Activated CD4-positive, alpha-beta T cell treated with anti-CD3 and anti-CD28 coated beads, Interleukin-2, amount 50 U/mL, for 1 hour (primary cell): ENCODE measurements at regions not wholly inside any gene's neighbourhood (a gene's known extent, or its start where the extent isn't known, plus 50 kb on each side); places are given as distances from the start of the nearest gene placed in this dataset.
A peak's percentile ranks its signal among the peaks of the same experiment; 100 is the strongest.

Experiments
- DNase-seq: peaks from one replicate; pipeline ENCODE4 v3.0.0-alpha.2; 2020

DNA sequence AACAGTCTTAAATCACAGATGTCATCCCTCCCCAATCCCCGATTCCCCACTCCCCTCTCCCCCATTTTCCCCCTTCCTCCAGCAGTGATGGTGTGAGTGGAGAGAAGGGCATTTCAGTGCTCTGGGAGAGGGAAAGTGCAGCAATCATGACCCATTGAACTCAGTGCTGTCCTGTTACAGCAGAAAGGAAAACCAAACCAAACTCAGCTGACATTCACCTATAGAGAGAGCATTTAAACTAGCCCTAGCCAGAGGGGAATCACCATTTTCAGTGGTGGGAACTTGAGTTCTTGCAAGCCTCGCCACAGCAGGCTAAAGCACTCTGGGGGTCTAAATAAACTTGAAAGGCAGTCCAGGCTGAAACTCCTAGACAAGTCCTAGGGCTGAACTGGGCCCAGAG lies 129.9 kb upstream of the COL21A1 start:
- no peak for DNase-seq

DNA sequence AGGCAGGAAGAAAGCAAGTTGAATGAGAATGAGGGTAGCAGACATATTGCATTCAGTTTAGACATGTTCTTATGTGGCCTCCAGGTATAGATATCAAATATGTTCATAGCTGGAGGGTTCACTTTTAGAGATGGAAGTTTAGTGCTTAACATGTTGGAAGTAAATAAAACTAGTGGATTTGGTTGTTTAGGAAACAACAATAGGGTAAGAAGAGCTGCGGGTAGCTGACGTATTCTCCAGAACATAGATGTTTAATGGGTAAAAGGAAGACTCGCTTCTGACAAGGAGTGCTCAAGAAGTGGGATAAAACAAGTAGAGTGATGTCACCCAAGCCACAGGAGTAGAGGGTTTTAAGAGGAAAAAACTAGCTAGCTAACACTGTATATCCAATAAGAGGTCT lies 128.4 kb upstream of the COL21A1 start:
- no peak for DNase-seq

DNA sequence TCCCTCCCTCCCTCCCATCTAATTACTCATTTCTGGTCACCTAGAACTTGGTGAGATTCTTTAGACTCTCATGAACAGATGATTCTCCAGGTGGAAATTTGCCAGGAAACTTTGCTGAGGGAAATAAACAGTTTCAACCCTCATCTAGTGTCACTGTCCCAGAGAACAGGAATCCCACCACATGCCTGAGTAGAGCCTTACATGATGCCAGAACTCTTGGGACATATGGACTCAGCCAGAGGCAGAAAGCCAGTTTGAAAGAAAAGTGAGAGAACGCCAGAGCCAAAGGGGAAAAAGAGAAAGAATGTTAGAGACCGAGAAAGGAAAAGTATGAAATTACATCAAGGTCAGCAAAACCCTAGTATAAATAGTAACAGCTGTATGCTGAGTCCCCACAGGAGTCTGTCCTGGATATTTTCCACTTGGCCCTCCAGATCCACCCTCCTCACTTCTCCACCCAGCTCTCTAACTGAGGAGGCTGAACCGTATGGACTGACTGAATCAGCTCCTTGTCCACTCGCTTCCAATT lies 127.5 kb upstream of the COL21A1 start:
- DNase-seq: no peak

DNA sequence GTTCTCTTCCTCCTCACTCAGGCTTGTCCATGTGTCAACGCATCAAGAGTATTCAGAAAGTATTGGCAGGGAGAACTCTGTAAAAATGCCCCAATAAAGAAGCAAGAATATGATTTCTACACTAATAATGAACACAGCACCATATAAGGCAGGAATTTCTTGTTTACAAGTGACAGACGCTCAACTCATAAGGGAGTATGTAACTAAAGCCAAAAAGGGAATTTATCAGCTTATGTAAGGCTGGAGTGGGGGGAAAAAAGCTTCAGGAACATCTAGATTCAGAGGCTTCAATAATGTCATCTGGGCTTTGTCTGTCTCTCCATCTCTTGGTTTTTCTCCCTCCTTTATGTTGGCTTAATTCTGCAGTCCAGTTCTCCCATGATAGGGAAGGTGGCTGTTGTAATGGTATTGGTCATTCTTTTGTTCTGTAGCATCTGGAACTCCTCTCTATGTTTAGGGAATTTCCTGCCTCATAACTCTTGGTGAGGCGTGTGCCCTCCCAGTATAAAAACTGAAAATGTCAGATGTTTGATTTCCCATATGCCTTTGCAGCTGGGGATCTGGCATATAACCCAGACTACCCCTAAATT lies 125.1 kb upstream of the COL21A1 start:
- no peak for DNase-seq

DNA sequence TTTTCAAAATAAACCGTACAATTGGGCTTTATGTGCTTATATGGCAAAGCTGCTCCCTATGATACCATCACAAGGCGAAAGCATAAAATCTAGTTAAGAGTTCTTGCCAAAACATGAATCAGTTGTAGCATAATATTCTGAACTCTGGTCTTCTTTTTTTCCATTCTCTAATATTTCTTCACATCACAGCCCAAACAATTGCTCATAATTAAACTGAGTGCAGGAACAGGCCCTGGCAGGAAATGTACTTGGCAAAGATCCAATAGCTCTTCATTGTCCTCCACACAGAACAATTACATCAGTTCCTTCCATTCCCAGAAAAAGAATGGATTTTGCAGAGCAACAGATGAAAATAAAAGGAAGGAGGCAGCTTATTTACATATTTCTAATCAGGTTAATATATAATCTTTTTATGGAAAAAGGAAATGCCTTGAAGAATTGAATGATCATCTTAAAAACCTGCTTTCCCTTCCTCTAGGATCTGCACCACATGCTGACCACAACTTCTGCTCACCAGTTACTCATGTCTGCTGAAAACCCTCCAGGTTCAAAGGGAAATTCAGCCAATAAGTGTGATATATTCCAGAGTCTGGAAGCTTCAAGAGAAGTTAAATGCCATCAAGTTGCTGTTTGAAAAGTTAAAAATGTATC lies 123.3 kb upstream of the COL21A1 start:
- DNase-seq: no peak

DNA sequence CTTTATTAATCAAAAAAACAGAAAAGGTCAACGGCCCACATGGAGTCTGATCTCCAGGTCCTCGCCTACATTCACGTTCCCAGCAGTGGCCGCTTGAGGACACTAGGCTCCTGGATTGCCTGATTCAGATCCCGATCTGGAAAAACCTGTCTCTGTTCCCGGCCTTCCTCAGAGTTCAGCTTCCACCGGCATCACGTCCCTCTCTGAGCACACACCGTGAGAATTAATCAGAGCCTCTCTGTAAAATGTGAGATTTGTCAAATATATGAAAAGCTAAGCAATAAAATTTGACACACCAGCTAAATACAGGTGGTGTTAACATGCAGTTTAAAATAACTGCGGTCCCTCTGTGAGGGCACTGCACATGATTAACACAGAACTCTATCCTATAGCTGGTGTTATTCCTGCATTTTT lies 122.8 kb upstream of the COL21A1 start:
- DNase-seq: no peak

DNA sequence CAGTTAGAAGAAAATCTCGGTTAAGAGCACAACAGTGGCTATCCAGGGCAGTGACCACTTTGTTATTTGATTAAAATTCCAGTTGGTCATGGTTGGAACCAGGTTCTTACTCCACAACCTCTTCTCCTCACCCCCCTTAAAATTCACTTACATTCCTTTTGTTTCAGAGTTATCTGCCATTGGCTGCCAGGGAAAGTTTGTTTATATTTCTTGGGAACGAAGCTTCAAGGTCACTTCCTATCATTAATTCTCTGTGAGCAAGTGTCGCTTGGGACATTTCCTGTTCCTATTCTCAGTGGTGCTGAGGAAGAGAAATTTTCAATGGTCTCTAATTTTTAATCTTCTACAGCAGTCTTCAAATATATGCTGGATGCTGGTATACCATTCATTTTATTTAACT lies 121.1 kb upstream of the COL21A1 start:
- DNase-seq: no peak

DNA sequence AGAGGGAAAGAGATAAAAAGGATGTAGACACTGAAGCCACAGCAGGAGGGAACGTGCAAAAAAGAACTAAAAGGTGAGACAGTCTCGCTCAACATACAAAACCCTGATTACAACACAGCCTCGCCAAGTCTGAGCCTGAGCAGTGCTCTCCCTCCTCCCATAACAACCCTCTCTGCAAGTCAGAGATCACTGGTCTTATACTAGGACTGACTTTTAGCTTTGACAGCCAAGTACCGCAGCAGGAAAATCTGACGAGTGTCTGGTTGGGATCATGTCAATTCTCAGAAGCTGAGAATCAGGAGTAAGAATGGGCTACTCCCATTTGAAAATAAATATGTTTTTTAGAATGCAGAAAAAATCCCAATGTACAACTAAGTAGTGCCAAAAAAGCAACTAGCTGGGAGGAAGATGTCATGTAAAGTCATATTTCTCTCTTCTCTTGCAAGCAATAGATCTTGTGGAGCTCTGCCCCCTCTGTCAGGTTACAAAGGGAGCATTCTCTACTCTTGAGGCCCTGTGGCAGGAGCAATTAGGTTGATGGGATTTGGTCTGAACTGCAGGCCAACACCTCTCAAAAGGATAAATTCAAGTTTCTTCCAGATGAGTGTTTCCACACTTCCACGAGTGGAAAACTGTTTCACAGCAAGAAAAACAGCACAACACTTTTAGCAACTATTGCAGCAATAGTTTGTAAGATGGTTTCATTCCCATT lies 118.9 kb upstream of the COL21A1 start:
- DNase-seq: no peak

DNA sequence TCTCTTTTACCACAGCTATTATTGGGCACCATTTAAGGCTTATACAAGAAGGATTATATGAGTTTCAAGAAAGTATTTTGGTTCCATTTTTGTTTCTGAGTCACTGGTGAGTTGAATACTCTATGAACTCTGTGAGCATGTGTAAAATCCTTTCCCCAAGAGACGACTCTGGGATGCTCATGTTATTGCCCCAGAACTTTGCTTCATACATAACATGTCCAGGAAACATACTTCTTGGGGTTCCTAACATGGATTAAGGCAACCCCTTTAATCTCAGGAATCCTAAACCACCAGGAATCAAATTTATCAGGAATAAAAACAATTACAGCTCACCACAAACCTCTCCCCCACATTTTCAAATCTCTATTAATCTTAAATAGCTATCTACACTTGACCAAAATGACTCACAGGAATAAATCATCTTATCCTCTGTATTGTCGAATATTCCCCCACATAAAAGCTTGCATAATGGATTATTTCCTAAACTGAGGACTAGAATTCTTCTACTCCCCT lies 117.5 kb upstream of the COL21A1 start:
- DNase-seq: no peak

DNA sequence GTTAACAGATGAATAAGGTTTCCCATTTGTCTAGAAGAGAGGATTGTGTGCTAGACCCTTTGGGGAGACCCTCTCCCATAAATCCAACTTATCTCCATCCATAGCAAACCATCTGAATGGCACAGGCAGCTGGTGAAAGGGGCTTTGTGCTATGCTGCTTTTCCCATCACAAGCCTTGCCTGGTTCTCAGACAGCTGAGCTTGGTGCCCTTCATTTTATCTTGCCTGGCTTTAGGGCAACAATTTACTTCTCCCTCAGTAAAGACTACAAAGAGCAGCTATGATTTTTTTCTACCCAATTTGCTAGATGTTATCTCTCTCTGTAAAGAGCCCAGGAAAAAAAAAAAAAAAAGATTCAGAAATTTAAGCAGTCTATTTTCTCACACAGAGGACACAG lies 117.0 kb upstream of the COL21A1 start:
- no peak for DNase-seq

DNA sequence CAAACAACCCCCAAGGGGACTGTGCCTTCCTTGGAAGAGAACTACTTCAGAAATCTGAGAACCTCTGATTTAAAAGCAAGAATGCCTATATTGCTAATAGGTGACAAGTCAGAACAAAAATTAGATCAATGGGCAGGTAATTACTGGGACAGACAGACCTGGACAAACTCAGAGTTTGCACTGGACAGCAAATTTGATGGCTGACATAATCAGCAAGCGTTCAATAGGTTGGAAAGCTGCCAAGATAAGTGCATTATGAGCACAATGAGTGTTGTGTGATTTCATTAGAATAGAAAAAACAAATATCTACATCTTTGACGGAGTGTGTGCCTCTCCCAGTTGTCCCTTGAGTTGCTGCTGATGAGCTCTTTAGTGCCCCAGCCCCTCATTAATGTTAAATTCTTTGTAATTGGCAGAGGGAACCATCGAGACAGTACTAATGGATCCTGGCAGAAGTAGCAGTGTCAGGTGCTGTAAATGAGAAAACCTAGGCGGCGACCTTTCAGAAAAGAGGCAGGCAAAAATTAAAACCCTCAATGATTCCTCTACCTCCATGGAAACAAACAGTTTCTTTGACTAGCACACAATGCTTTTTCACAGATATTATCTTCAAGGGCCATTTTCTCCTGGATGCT lies 116.5 kb upstream of the COL21A1 start:
- no peak for DNase-seq

DNA sequence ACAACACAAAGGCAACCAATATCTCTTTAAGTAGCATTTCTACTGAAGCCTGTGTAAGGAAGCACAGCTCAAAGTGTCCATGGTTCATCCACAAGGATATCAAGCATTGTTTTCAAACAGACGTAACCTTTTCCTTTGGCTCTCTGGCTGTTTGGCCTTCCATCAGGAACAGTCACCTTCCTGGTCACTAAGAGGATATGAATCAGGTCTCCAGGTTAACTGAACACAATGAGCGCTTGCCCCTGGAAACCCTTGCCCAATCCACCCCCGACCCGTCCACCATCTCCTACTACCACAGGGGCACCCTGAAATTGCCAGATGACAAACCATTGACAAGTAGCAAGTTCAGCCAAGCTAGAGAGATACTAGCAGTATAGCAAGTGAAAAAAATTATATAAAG lies 114.4 kb upstream of the COL21A1 start:
- no peak for DNase-seq

DNA sequence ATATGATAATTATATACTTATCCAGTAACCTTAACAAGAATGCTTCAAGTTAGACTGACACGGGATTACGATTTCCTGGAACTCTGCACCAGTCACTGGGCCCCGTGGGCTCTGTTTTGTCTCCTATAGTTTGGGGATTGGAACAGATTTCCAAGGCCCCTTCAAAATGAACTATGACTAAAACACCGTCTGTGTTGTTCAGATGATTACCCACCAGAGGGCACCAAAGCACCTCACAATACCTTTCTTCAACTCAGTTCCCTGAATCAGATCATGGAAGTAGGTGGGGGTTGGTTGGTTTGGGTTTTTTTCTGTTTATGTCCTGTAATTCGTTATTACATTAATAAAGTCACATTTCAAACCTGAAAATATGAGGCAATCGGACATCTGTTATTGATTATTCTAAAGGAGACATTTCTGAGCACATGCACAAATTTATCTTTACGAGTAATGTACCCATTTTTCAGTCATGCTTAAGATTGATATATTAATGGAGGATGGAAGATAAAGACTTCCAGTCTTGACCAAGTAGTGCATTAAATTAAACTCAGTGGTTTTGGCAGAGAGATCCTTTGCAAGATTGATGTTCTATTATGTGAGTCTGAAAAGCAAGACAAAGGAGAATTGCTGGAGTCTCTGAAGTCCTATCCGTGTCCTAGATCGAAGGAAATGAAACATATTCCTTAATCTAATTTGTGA lies 112.0 kb upstream of the COL21A1 start:
- DNase-seq: peak; percentile 46

DNA sequence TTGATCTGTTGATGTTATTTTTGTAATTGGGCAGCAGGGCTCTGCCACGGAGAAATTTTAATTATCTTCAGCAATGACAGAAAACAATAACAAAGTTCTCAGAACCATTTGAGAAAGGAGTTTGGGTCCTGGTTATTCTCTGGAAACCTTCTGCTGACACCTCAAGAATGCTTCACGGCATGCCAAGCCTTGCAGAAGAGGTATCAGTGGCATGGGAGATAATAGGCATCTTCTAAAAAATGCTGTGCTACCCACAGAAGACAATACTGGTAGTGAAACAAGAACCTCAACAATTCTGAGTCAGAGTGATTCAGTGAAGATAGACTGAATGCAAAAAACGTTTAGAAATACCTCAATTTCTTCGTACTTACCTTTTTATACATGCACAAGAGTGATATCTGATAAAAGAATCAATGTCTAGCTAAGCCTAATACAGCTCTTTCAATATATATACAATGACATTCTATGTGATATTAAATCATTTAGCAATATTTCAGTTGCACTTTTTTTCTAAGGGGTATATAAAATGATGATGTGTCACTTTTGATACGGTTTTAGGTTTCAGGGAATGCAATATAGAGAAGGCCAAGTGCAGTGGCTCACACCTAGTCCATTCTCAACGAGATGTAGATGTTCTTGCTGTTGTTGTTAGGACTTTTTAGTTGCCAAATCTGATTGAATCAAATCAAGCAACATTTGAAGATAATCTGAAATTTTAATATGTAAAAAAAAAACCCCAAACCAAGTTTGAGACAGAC lies 110.4 kb upstream of the COL21A1 start:
- no peak for DNase-seq

DNA sequence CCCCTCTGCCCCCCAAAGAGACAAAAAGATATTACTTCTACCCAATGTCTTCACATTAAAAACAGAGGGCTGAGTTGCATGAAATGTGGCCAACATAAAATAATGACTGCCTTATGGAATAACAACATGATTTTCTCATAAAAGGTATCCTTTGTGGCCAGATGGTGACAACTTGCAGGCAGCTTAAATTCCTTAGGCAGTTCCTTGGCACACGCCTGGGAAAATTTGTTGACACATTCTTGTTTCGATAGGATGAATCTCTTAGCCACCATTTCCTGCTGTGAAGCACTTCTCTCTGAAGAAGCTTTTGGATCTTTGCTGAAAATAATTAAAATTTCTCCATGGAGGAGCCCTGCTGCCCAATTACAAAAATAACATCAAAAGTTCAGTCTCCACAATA lies 109.0 kb upstream of the COL21A1 start:
- no peak for DNase-seq

DNA sequence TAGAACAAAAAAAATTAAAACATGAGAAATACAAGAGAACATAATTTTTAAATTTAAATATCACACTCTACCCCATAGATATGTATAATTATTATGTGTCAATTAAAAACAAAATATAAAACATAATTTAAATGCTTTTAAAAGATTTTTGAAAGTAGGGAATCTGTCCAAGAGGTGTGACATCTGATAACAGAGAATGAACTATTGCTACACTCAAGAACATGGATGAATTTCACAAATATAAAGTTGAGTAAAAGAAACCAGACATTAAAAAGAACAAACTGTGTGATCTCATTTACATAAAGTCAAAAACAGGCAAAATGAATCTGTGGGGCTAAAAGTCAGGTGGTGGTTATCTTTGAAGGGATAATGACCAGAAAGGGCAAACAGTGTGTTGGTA lies 106.5 kb upstream of the COL21A1 start:
- no peak for DNase-seq

DNA sequence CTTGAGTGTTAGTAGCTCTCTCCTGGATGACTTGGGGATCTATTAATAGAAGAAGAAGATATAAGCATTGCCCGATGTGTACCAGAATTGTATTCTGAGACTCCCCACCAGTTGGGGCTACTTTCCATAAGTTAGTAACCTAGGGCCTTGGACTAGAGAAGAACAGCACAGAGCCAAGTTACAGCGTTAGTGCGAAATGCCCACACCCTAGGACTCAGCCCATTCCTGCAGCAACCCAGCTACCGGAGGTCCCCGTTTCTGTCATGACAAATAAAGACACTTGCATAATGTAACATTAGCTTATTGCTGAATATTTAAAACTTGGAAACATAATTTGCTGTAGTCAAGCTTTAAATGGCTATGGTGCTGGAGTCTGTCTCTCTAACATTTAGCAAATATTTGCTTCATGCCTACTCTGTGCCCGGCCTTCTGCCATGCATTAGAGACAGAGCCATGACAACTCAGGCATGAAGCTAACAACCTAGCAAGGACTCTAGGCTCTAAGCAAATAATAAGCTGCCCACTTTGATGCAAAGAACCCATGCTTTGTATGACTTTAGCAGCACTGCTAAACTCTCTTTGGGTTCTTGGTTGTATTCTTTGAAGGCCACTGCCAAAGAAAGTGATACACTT lies 103.4 kb upstream of the COL21A1 start:
- no peak for DNase-seq

DNA sequence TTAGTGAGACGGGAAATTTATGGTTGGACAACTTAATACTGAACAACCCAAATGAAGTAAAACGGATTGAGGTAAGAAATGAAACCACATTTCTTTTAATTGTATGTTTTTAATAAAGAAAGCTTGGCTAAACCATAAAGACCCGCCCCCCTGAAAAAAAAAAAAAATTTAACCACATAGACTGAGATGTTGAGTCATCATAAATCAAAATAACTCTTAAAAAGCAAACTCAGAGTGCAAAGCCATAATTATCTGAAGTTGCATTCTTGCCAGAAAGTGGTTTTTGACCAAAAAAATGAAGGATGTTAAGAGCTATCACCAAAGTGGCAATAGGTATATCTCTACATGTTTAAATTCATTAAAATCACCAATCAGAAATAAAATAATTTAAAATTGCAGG lies 101.8 kb upstream of the COL21A1 start:
- DNase-seq: no peak

DNA sequence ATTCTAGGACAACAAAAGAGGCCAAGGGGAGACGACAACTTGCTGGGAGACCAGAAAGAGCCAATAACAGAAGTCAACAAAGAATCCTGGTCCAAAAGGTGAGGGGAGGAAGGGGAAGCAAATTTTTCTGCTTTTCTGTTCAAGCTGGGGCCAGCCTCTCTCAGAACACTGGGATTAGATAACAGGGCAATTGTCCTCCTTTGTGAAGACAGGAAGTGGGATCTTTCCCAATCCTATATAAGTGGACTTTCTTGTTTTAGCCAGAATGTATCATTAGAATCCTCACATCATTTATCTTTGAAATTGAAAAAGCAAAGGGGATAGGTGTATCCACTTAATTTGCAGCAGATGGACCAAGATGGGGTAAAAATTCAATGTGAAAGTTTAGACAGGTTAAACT lies 101.2 kb upstream of the COL21A1 start:
- DNase-seq: no peak

DNA sequence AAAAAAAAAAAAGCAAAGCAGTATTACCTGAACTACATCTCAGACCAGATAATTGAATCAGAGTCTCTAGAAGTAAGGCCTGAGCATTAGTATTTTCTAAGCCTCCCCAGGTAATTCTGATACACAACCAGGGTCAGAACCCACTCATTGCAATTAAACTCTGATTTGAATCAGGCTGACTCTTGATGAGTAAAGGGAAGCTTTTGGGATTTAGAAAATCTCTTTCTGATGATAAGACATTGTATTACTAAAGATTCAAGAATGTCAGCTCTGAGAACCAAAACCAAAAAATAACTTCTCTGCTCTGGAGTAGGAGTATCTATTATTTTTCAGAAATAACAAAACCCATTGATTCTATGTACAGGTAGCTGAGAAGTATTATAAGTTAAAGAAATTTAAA lies 100.1 kb upstream of the COL21A1 start:
- DNase-seq: no peak

DNA sequence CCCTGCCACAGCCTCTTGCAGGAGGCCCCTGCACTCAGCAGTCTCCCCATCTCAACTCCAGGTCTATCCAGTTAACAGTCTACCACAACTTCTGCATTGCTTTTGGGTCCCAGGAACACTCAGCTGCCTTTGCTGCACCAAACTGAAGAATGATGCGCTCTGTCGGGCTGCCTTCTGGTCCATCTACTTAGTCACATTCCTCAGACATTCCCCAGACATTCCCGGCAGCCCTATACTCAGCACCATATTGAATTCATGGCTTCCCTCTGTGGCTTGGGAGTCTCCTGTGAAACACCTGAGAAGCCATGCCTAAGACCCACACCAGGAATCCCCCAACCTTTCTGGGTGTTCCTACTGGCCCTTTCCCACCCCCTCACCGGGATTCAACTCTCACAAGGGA lies 99.6 kb upstream of the COL21A1 start:
- DNase-seq: no peak
